Neural cell (in vitro differentiated cells): ENCODE measurements at regions not wholly inside any gene's neighbourhood (a gene's known extent, or its start where the extent isn't known, plus 50 kb on each side); places are given as distances from the start of the nearest gene placed in this dataset.

Experiments used
- H2AFZ ChIP-seq: fragments of 200-600, 300-800 bp; sonication (generic), shearing (Covaris generic); 2 replicates; pipeline ENCODE4 v1.6.0; 2014; ENCODE audit warnings: low read depth, mild to moderate bottlenecking, antibody characterized with exemption, low read length, moderate library complexity
- H3F3A ChIP-seq: fragments of 200-600 bp; shearing (Covaris generic); 2 replicates; pipeline ENCODE4 v1.6.1; 2016; ENCODE audit warnings: mild to moderate bottlenecking, moderate library complexity, mixed read lengths, antibody characterized with exemption, low read length; ENCODE audit not compliant: insufficient read depth, poor library complexity, severe bottlenecking
- H3K27ac ChIP-seq: fragments of 200-600, 300-800 bp; sonication (generic), shearing (Covaris generic); 2 replicates; pipeline ENCODE4 v1.5.1; 2014; ENCODE audit warnings: mild to moderate bottlenecking, low read length, moderate library complexity
- H3K27me3 ChIP-seq: fragments of 300-800, 200-600 bp; sonication (generic), shearing (Covaris generic); 2 replicates; pipeline ENCODE4 v1.6.0; 2014; ENCODE audit warnings: mild to moderate bottlenecking, low read depth, low read length, moderate library complexity; ENCODE audit not compliant: insufficient read depth
- H3K36me3 ChIP-seq: fragments of 300-800, 200-600 bp; sonication (generic), shearing (Covaris generic); 2 replicates; pipeline ENCODE4 v1.5.1; 2014; ENCODE audit warnings: mild to moderate bottlenecking, antibody characterized with exemption, low read length, moderate library complexity; ENCODE audit not compliant: insufficient read depth
- H3K4me2 ChIP-seq: fragments of 300-800, 200-600 bp; sonication (generic), shearing (Covaris generic); 2 replicates; pipeline ENCODE4 v1.6.0; 2014; ENCODE audit warnings: mild to moderate bottlenecking, low read length
- H3K4me3 ChIP-seq: fragments of 300-800, 200-600 bp; sonication (generic), shearing (Covaris generic); 2 replicates; pipeline ENCODE4 v1.5.1; 2014; ENCODE audit warnings: mild to moderate bottlenecking, low read length, moderate library complexity
- H3K79me2 ChIP-seq: fragments of 200-600 bp; shearing (Covaris generic); replicated peaks from 2 replicates; pipeline ENCODE4 v1.6.0; 2014; ENCODE audit warnings: mild to moderate bottlenecking, low read length, moderate library complexity; ENCODE audit not compliant: insufficient read depth
- H3K9ac ChIP-seq: fragments of 300-800, 200-600 bp; sonication (generic), shearing (Covaris generic); 2 replicates; pipeline ENCODE4 v1.6.1; 2016; ENCODE audit warnings: mild to moderate bottlenecking, low read length, mixed read lengths
- H3K9me2 ChIP-seq: fragments of 200-600 bp; shearing (Covaris generic); 2 replicates; pipeline ENCODE4 v1.6.1; 2016; ENCODE audit warnings: mild to moderate bottlenecking, low read length, mixed read lengths; ENCODE audit not compliant: insufficient read depth
- H3K9me3 ChIP-seq: fragments of 200-600, 300-800 bp; sonication (generic), shearing (Covaris generic); 2 replicates; pipeline ENCODE4 v1.6.1; 2016; ENCODE audit warnings: mild to moderate bottlenecking, mixed run types, low read length, moderate library complexity, mixed read lengths
- H4K20me1 ChIP-seq: fragments of 200-600 bp; shearing (Covaris generic); 2 replicates; pipeline ENCODE4 v1.6.1; 2016; ENCODE audit warnings: mild to moderate bottlenecking, mixed run types; ENCODE audit not compliant: insufficient read depth
- CTCF ChIP-seq: fragments of 450-650 bp; IDR thresholded peaks from 2 replicates; pipeline ENCODE4 v1.5.1; 2014; ENCODE audit warnings: antibody characterized with exemption, mild to moderate bottlenecking, moderate library complexity; ENCODE audit not compliant: poor library complexity, severe bottlenecking
- EP300 ChIP-seq: fragments of 450-650 bp; conservative IDR thresholded peaks from 2 replicates; pipeline ENCODE4 v1.6.1; 2014; ENCODE audit warnings: antibody characterized with exemption, mild to moderate bottlenecking, moderate library complexity; ENCODE audit not compliant: poor library complexity, severe bottlenecking
- EZH2 ChIP-seq: fragments of 200-600, 300-800 bp; shearing (Covaris generic), sonication (generic); IDR thresholded peaks from 2 replicates; pipeline ENCODE4 v1.6.1; 2014; ENCODE audit warnings: antibody characterized with exemption, low read length, borderline replicate concordance, mild to moderate bottlenecking; ENCODE audit not compliant: insufficient read depth, poor library complexity, severe bottlenecking
- MXI1 ChIP-seq: fragments of 450-650 bp; conservative IDR thresholded peaks from 2 replicates; pipeline ENCODE4 v1.6.1; 2014; ENCODE audit warnings: antibody characterized with exemption, mild to moderate bottlenecking; ENCODE audit not compliant: poor library complexity, severe bottlenecking
- POLR2AphosphoS5 ChIP-seq: IDR thresholded peaks from 2 replicates; pipeline ENCODE4 v1.6.1; 2012
- RAD21 ChIP-seq: fragments of 450-650 bp; conservative IDR thresholded peaks from 2 replicates; pipeline ENCODE4 v1.6.1; 2014; ENCODE audit warnings: antibody characterized with exemption, mild to moderate bottlenecking, moderate library complexity
- SMC3 ChIP-seq: fragments of 450-650 bp; conservative IDR thresholded peaks from 2 replicates; pipeline ENCODE4 v1.6.1; 2014; ENCODE audit warnings: antibody characterized with exemption, mild to moderate bottlenecking, moderate library complexity; ENCODE audit not compliant: poor library complexity
- TAF1 ChIP-seq: IDR thresholded peaks from 2 replicates; pipeline ENCODE4 v1.6.1; 2012; ENCODE audit warnings: low read depth
- TF ChIP-seq, protein P1 (sequence below): IDR thresholded peaks from 2 replicates; pipeline ENCODE4 v1.6.1; 2012; ENCODE audit warnings: borderline replicate concordance

GRCh38 chr2:175308005-175308404 lies 126.5 kb upstream of the ATP5MC3 start:
- no peaks in the 10 kb centered on the region for H3K27me3 ChIP-seq
- H3K27ac ChIP-seq = no peak overlapping the region
- no peaks in the 10 kb centered on the region for H4K20me1 ChIP-seq
- H3K36me3 ChIP-seq = no peaks in the 10 kb centered on the region
- no peak for TF ChIP-seq POLR2AphosphoS5
- H3K4me2 ChIP-seq = no peak overlapping the region
- no peak overlapping the region for H3K9ac ChIP-seq
- no peak overlapping the region for H3K4me3 ChIP-seq
- H3K79me2 ChIP-seq = no peaks in the 10 kb centered on the region
- no peaks in the 10 kb centered on the region for H3K9me3 ChIP-seq
- H2AFZ ChIP-seq = no peak overlapping the region
- H3K9me2 ChIP-seq = no peaks in the 10 kb centered on the region
- no peaks in the 10 kb centered on the region for H3F3A ChIP-seq

DNA sequence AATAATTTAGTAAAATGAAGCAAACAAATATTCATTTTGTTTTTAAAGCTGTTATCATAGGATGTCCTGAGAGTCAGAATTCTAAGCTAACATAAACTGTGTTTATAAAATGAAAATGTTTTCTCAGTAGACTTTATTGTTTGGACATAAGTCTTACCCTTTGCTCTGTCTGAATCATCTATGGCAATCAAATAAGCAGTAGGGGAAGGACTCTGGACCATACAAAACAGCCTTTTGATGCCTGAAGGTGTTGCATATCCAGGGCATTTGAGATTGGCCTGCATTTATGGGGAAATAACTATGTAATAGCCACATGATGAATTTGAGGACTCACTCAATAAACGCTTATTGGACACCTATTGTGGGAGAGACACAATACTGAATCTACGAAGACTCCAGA lies 123.0 kb upstream of the ATP5MC3 start:
- H4K20me1 ChIP-seq = no peaks in the 10 kb centered on the region
- no peaks in the 10 kb centered on the region for H3K27me3 ChIP-seq
- H3F3A ChIP-seq = no peaks in the 10 kb centered on the region
- no peaks in the 10 kb centered on the region for H3K36me3 ChIP-seq
- no peaks in the 10 kb centered on the region for H3K79me2 ChIP-seq
- no peaks in the 10 kb centered on the region for H3K9me2 ChIP-seq
- no peak overlapping the region for H3K27ac ChIP-seq
- no peaks in the 10 kb centered on the region for H3K9me3 ChIP-seq
- no peak overlapping the region for H3K4me2 ChIP-seq
- no peak for TF ChIP-seq EP300
- no peak for TF ChIP-seq TAF1
- TF ChIP-seq EZH2 = no peak
- no peak for TF ChIP-seq RAD21
- TF ChIP-seq SMC3 = no peak
- TF ChIP-seq CTCF = no peak
- no peak for TF ChIP-seq POLR2AphosphoS5
- no peak for TF ChIP-seq MXI1
- no peak overlapping the region for H2AFZ ChIP-seq
- no peak overlapping the region for H3K9ac ChIP-seq
- no peak overlapping the region for H3K4me3 ChIP-seq

DNA sequence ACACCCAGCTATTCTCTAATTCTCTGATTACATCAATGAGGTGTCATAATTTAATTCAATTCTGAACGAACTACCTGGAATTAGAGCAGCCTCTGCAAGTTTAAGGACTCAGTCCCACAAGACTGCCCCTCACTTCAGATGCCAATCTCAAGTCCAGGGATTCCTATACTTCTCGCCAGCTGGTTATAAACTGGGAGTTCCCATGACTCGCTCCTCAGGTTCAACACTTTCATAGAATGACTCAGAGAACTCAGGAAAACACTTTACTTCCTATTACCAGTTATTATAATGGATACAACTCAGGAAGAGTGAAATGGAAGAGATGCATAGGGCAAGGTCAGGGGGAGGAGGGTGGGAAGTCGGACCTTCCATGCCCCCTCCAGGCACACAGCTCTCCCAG lies 112.3 kb upstream of the ATP5MC3 start:
- TF ChIP-seq EZH2 = no peak
- TF ChIP-seq, protein P1, sequence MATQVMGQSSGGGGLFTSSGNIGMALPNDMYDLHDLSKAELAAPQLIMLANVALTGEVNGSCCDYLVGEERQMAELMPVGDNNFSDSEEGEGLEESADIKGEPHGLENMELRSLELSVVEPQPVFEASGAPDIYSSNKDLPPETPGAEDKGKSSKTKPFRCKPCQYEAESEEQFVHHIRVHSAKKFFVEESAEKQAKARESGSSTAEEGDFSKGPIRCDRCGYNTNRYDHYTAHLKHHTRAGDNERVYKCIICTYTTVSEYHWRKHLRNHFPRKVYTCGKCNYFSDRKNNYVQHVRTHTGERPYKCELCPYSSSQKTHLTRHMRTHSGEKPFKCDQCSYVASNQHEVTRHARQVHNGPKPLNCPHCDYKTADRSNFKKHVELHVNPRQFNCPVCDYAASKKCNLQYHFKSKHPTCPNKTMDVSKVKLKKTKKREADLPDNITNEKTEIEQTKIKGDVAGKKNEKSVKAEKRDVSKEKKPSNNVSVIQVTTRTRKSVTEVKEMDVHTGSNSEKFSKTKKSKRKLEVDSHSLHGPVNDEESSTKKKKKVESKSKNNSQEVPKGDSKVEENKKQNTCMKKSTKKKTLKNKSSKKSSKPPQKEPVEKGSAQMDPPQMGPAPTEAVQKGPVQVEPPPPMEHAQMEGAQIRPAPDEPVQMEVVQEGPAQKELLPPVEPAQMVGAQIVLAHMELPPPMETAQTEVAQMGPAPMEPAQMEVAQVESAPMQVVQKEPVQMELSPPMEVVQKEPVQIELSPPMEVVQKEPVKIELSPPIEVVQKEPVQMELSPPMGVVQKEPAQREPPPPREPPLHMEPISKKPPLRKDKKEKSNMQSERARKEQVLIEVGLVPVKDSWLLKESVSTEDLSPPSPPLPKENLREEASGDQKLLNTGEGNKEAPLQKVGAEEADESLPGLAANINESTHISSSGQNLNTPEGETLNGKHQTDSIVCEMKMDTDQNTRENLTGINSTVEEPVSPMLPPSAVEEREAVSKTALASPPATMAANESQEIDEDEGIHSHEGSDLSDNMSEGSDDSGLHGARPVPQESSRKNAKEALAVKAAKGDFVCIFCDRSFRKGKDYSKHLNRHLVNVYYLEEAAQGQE = no peak
- no peak for TF ChIP-seq MXI1
- no peak for TF ChIP-seq EP300
- TF ChIP-seq SMC3 = no peak
- TF ChIP-seq TAF1 = no peak
- TF ChIP-seq CTCF = no peak
- no peak for TF ChIP-seq POLR2AphosphoS5
- no peak for TF ChIP-seq RAD21
- no peaks in the 10 kb centered on the region for H3K36me3 ChIP-seq
- H2AFZ ChIP-seq = no peak overlapping the region
- no peak overlapping the region for H3K4me2 ChIP-seq
- H3K27ac ChIP-seq = no peak overlapping the region
- no peaks in the 10 kb centered on the region for H3K27me3 ChIP-seq
- no peaks in the 10 kb centered on the region for H3K79me2 ChIP-seq
- no peaks in the 10 kb centered on the region for H3K9me3 ChIP-seq
- no peak overlapping the region for H3K9ac ChIP-seq
- H4K20me1 ChIP-seq = no peaks in the 10 kb centered on the region
- no peaks in the 10 kb centered on the region for H3F3A ChIP-seq
- no peaks in the 10 kb centered on the region for H3K9me2 ChIP-seq
- H3K4me3 ChIP-seq = no peak overlapping the region
